GM21717 (cell line): ENCODE measurements at regions not wholly inside any gene's neighbourhood (a gene's known extent, or its start where the extent isn't known, plus 50 kb on each side); places are given as distances from the start of the nearest gene placed in this dataset.
A peak's percentile ranks its signal among the peaks of the same experiment; 100 is the strongest.
"Not testable (repeated sequence)": the region's sequence is repeated elsewhere in the genome, so short reads cannot be mapped to it uniquely, and the experiment has no call there.

Experiments used
- ATAC-seq: cut with Tn5 transposase; IDR thresholded peaks from one replicate; pipeline ENCODE4 v1.9.1; 2021; ENCODE audit warnings: mild to moderate bottlenecking, moderate library complexity; ENCODE audit not compliant: unreplicated experiment

GRCh38 chr5:110812639-110813038 is 73.8 kb downstream of the SLC25A46 start:
- ATAC-seq = no peak

DNA sequence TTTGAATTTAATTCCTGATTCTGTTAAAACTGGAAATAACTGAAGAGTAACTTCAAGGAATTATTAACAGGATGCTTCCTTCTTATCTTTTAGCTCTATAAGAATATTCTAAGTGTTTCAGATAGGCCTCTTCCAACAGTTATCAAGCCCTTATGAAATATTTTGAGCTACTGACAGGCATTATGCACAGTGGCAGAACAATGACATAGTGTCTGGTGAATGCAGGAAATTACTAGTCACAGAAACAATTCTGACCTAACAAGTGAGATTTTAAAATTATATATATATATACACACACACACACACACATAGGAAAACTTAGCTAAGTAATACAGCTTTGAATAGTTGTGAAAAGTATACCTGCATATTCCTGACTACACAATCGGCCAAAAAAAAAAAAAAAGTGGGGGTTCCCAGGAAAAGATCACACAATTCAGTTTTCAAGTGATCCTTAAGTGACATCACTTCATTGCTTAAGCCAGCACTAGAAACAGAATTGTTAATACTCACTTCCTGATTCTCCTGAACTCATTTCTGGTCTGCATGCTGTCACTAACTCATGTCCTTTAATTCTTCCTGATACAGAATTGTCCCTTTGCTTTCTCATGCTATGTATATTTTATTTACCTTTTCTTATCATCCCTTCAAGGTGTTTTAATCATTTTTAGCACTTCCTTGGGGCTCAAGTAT is 77.3 kb downstream of the SLC25A46 start:
- ATAC-seq = no peak

GRCh38 chr5:110817459-110817858 is 78.7 kb downstream of the SLC25A46 start:
- ATAC-seq = no peak

DNA sequence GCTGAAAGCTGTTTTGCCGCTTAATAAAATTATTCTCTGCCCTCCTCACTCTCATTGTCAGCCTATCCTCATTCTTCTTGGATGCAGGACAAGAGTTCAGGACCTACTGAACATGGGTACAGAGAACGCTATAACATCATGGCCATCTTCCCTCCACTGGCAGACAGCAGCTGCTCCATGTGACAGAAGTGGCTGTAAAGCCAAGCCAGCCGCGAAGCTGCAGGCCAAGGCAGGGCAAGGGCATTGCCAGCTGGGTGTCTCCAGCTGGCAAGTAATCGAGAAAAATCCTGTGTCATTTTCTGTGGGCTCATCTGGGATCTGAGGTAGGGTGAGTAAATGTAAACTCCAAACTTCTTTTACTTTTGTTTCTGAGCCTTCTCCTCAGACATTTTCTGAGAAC is 84.8 kb downstream of the SLC25A46 start:
- ATAC-seq = no peak

- no peak for ATAC-seq
Measured at GRCh38 chr5:110824936-110825441, 86.2 kb downstream of the SLC25A46 start.

DNA sequence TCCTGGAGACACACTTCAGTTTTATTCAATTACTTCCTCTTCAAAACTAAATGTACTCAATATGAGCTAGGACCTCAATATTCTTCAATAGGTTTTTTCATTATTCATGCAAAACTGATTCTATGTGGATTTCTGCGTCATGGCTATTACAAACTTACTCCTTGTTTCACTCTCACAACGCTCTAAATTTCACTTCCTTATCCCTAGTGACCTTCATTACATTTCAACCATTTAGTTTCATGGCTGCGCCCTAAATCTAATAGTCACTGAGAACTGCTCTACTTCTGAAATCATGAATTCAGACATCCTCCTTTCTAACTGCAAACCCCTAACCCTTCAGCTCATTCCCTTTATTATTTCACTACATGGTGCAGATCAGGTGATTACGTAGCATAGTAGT is 93.9 kb downstream of the SLC25A46 start:
- no peak for ATAC-seq

DNA sequence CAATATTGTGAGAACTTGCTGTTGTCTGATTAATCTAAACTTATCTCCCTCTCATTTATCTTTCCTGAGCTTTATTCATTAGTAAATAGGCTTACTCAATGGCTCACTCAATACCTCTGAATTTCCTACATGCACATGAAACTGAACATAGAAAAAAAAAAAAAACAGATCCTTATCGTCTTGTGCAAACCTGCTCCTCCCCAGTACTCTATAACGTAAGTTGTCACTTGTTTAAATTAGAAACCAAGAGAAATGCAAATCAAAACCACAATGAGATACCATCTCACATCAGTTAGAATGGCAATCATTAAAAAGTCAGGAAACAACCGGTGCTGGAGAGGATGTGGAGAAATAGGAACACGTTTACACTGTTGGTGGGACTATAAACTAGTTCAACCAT is 96.1 kb downstream of the SLC25A46 start:
- ATAC-seq = not testable (repeated sequence)

GRCh38 chr5:110836851-110837250 is 98.0 kb downstream of the SLC25A46 start:
- ATAC-seq = no peak

DNA sequence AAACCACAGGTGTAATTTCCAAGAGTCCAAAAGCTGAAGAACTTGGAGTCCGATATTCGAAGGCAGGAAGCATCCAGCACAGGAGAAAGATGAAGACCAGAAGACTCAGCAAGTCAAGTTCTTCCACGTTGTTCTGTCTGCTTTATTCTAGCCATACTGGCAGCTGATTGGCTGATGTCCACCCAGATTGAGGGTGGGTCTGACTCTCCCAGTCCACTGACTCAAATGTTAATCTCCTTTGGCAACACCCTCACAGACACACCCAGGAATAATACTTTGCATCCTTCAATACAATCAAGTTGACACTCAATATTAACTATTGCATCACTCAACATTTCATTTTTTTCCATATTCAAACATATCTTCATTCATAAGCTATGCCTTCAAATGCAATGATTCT is 99.5 kb downstream of the SLC25A46 start:
- ATAC-seq = not testable (repeated sequence)

DNA sequence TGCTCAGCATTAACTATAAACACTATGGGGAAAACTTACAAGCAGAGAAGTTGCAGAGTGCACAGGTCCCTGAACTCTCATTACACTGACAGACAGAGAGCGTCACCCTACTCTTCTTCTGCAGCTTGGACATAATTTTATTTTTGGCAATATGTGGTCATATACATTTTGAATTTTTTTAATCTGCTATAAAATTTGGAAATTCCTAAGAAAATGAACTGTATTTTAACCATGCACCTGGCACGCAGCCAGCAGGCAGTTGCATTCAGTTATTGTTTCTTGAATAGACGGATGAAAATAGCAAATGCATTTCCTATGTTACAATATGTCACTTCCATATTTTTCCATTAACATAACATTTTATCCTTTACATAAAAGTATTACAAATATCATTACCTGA is 100.2 kb downstream of the SLC25A46 start:
- ATAC-seq = no peak

GRCh38 chr5:110840347-110840960 is 101.6 kb downstream of the SLC25A46 start:
- ATAC-seq = no peak

- no peak for ATAC-seq
Measured at GRCh38 chr5:110841137-110841536, 102.3 kb downstream of the SLC25A46 start.

- no peak for ATAC-seq
Measured at GRCh38 chr5:110842948-110843347, 104.1 kb downstream of the SLC25A46 start.

DNA sequence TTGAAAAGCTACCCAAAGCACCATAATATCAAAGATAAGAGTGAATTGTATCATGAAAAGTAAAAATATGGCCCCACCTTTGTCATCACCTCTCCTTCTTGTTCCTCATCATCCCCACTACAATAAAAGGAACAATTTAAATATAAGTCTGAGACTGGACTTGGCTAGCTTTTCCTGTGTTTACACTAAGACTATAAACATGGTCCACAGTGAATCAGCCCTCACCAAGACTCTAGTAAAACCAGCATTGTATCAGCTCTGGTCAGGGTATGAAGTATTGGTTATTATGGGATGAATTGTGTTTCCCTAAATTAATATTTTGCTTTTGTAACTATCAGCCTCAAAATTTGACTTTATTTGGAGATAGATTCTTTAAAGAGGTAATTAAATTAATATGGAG is 105.4 kb downstream of the SLC25A46 start:
- no peak for ATAC-seq

GRCh38 chr5:110846398-110847001 is 107.7 kb downstream of the SLC25A46 start:
- no peak for ATAC-seq

DNA sequence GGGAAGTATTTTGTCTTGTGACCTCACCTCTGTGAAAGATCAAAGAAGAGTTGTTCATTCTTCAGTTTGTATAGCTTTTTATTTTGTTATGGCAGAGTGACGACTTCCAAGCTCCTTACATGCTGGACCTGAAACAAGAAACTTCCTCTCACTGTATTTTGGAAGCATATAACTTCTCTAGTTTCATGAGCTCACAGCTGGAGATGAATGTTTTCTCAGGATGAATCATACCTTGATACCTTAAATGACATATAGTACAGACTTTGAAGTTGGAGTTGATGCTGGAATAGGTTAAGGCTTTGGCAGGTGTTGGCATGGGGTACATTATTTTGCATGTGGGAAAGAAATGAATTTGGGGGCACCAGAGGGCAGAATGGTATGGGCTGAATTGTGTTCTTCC is 112.5 kb downstream of the SLC25A46 start:
- ATAC-seq = no peak

GRCh38 chr5:110852053-110852452 is 113.2 kb downstream of the SLC25A46 start:
- peak; percentile 83 for ATAC-seq

- no peak for ATAC-seq
Measured at GRCh38 chr5:110852541-110852940, 113.7 kb downstream of the SLC25A46 start.

- ATAC-seq = no peak
Measured at GRCh38 chr5:110853267-110853666, 114.5 kb downstream of the SLC25A46 start.

GRCh38 chr5:110854200-110854599 is 115.4 kb downstream of the SLC25A46 start:
- ATAC-seq = no peak

DNA sequence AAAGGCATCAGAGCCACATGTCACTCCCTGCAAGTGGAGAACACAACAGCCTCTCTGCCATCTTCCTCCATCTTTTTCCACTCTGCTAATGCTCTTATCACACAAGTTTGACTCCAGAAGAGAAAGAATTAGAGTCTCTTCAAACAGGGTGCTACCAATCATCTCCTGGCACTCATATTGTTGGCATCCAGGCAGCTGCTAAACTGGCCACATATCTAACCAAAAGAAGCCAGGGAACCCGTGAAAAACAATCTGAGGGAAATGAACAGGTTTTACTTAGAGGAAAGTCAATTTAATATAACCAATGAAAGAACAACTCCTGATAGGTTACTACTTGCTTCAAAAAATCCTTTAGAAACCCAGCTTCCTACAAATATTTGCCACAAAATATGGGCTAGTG is 117.2 kb downstream of the SLC25A46 start:
- ATAC-seq = no peak

DNA sequence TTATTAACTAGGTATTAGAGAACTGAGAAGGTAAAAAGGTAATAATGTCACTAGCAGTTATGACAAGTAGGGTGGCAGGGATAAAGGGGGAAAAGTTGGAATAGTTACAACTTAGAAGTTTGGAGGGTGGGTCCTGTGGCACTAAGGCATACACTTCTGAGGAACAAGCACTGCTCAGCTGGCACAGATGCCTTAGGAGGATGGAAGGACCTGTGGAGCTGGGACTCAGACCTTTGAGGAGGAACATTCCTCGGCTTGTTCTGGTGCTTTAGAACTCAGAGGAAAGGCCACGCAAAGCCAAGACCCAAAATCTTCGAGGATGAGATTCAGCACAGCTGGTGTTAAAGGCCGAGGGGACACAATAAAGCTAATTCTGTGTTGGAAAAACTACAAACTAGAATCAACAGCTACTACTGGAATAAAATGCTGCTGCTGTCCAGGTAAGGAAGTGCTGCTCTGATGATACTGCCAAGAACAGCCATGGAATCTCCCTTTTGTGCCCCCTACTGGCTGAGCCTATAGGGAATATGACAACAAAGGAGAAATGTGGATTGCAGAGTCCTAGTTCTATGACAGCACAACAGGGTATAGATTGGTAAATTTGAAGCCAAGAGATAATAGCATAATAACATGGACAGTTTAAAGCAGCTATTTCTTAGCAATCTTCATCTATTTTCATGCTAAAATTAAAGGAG is 126.7 kb downstream of the SLC25A46 start:
- ATAC-seq = no peak
